ENCODE measurements at regions not wholly inside any gene's neighbourhood (a gene's known extent, or its start where the extent isn't known, plus 50 kb on each side); places are given as distances from the start of the nearest gene placed in this dataset.
"Not testable (repeated sequence)": the region's sequence is repeated elsewhere in the genome, so short reads cannot be mapped to it uniquely, and the experiment has no call there.

DNA sequence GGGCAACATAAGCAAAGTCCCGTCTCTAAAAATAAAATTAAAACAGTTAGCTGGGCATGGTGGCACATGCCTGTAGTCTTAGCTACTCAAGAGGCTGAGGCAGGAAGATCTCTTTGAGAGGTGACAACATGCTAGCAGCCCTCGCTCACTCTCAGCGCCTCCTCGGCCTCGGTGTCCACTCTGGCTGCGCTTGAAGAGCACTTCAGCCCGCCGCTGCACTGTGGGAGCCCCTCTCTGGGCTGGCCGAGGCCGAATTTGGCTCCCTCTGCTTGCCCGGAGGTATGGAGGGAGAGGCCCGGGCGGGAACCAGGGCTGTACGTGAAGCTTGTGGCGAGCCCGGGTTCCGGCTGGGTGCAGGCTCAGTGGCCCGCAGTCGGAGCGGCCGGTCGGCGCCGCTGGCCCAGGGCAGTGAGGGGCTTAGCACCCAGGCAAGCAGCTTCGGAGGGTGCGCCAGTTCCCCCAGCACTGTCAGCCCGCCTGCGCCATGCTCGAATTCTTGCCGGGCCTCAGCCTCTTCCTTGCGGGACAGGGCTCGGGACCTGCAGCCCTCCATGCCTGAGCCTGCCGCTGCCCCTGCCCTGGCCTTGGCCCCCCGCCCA is 138.3 kb downstream of the MAP3K21 start:
- Histone ChIP-seq H2AK5ac (ENCODE audit: low read length, severe bottlenecking) (no peak overlapping the region), H3K79me1 (replicated peaks; ENCODE audit: low read length, poor library complexity, severe bottlenecking) (no peaks in the 10 kb centered on the region), H2AFZ (ENCODE audit: low read depth, low read length) (no peak overlapping the region), H2BK15ac (ENCODE audit: low read depth, poor library complexity, severe bottlenecking) (no peak overlapping the region), H3K36me3 (ENCODE audit: control insufficient read depth in 1 of 2, insufficient read depth in 2 of 2, low read depth in 1 of 2, low read length in 2 of 2) (no peaks in the 10 kb centered on the region), H3K18ac (ENCODE audit: low read depth in 1 of 2, low read length in 2 of 2) (no peak overlapping the region), H3K4me1 (ENCODE audit: control insufficient read depth, insufficient read depth, low read depth, low read length) (no peaks in the 10 kb centered on the region), H3K23ac (ENCODE audit: low read length in 2 of 2) (no peak overlapping the region), H3K9me3 (ENCODE audit: control insufficient read depth, low read length) (peaks cover 10% of the 10 kb centered on the region), H3K9ac (ENCODE audit: low read length) (no peak overlapping the region), H2BK5ac (ENCODE audit: low read depth, low read length, poor library complexity, severe bottlenecking) (no peak overlapping the region), H3K27ac (ENCODE audit: low read length, poor library complexity, severe bottlenecking) (no peak overlapping the region), H4K91ac (ENCODE audit: low read length) (no peak overlapping the region), H3K14ac (ENCODE audit: low read length in 2 of 2) (no peak overlapping the region), H3K4me2 (ENCODE audit: low read length, poor library complexity, severe bottlenecking) (no peak overlapping the region), H2BK12ac (ENCODE audit: low read length in 2 of 2) (no peak overlapping the region), H2BK120ac (ENCODE audit: low read depth, low read length) (no peak overlapping the region), H3K27me3 (ENCODE audit: control insufficient read depth in 1 of 2, insufficient read depth in 1 of 2, low read length in 2 of 2) (no peaks in the 10 kb centered on the region), H3K4me3 (ENCODE audit: insufficient read depth in 1 of 2, low read depth in 1 of 2, low read length in 2 of 2) (no peak overlapping the region), H3K4ac (ENCODE audit: low read depth in 1 of 2, low read length in 2 of 2) (no peak overlapping the region), H4K8ac (ENCODE audit: low read length) (no peak overlapping the region)
- WGBS: 88% methylated on average over 34 of the region's 34 CpGs
- DNase-seq: no peak

GRCh38 chr1:233470741-233471499 is 143.0 kb upstream of the KCNK1 start:
- Histone ChIP-seq H2BK12ac (ENCODE audit: low read length in 2 of 2) (no peak overlapping the region), H3K27ac (ENCODE audit: low read length, poor library complexity, severe bottlenecking) (no peak overlapping the region), H2BK15ac (ENCODE audit: low read depth, poor library complexity, severe bottlenecking) (no peak overlapping the region), H3K36me3 (ENCODE audit: control insufficient read depth in 1 of 2, insufficient read depth in 2 of 2, low read depth in 1 of 2, low read length in 2 of 2) (no peaks in the 10 kb centered on the region), H3K9me3 (ENCODE audit: control insufficient read depth, low read length) (no peaks in the 10 kb centered on the region), H3K4ac (ENCODE audit: low read depth in 1 of 2, low read length in 2 of 2) (no peak overlapping the region), H3K4me3 (ENCODE audit: insufficient read depth in 1 of 2, low read depth in 1 of 2, low read length in 2 of 2) (no peak overlapping the region), H3K79me1 (replicated peaks; ENCODE audit: low read length, poor library complexity, severe bottlenecking) (no peaks in the 10 kb centered on the region), H3K14ac (ENCODE audit: low read length in 2 of 2) (no peak overlapping the region), H3K4me1 (ENCODE audit: control insufficient read depth, insufficient read depth, low read depth, low read length) (no peaks in the 10 kb centered on the region), H3K23ac (ENCODE audit: low read length in 2 of 2) (no peak overlapping the region), H2AK5ac (ENCODE audit: low read length, severe bottlenecking) (no peak overlapping the region), H4K91ac (ENCODE audit: low read length) (no peak overlapping the region), H2BK5ac (ENCODE audit: low read depth, low read length, poor library complexity, severe bottlenecking) (no peak overlapping the region), H3K9ac (ENCODE audit: low read length) (no peak overlapping the region), H3K27me3 (ENCODE audit: control insufficient read depth in 1 of 2, insufficient read depth in 1 of 2, low read length in 2 of 2) (no peaks in the 10 kb centered on the region), H2BK120ac (ENCODE audit: low read depth, low read length) (no peak overlapping the region), H3K4me2 (ENCODE audit: low read length, poor library complexity, severe bottlenecking) (no peak overlapping the region), H3K18ac (ENCODE audit: low read depth in 1 of 2, low read length in 2 of 2) (no peak overlapping the region), H2AFZ (ENCODE audit: low read depth, low read length) (no peak overlapping the region), H4K8ac (ENCODE audit: low read length) (no peak overlapping the region)
- DNase-seq: no peak
- WGBS: 65% methylated on average over 6 of the region's 6 CpGs

GRCh38 chr1:233471851-233472250 is 142.1 kb upstream of the KCNK1 start:
- WGBS: 88% methylated on average over 3 of the region's 3 CpGs
- H3K4me1 ChIP-seq (ENCODE audit: control insufficient read depth, insufficient read depth, low read depth, low read length); H3K4me3 ChIP-seq (ENCODE audit: insufficient read depth in 1 of 2, low read depth in 1 of 2, low read length in 2 of 2); H3K9me3 ChIP-seq (ENCODE audit: control insufficient read depth, low read length); H3K79me1 ChIP-seq (replicated peaks; ENCODE audit: low read length, poor library complexity, severe bottlenecking); H4K8ac ChIP-seq (ENCODE audit: low read length); H4K91ac ChIP-seq (ENCODE audit: low read length); H2AK5ac ChIP-seq (ENCODE audit: low read length, severe bottlenecking); H3K27ac ChIP-seq (ENCODE audit: low read length, poor library complexity, severe bottlenecking); H3K27me3 ChIP-seq (ENCODE audit: control insufficient read depth in 1 of 2, insufficient read depth in 1 of 2, low read length in 2 of 2); H3K18ac ChIP-seq (ENCODE audit: low read depth in 1 of 2, low read length in 2 of 2); H3K14ac ChIP-seq (ENCODE audit: low read length in 2 of 2); H3K4ac ChIP-seq (ENCODE audit: low read depth in 1 of 2, low read length in 2 of 2); H2BK15ac ChIP-seq (ENCODE audit: low read depth, poor library complexity, severe bottlenecking); H3K9ac ChIP-seq (ENCODE audit: low read length); DNase-seq; H3K23ac ChIP-seq (ENCODE audit: low read length in 2 of 2); H3K4me2 ChIP-seq (ENCODE audit: low read length, poor library complexity, severe bottlenecking); H2AFZ ChIP-seq (ENCODE audit: low read depth, low read length); H2BK12ac ChIP-seq (ENCODE audit: low read length in 2 of 2); H2BK120ac ChIP-seq (ENCODE audit: low read depth, low read length); H3K36me3 ChIP-seq (ENCODE audit: control insufficient read depth in 1 of 2, insufficient read depth in 2 of 2, low read depth in 1 of 2, low read length in 2 of 2): not testable (repeated sequence)
- H2BK5ac ChIP-seq (ENCODE audit: low read depth, low read length, poor library complexity, severe bottlenecking): peak overlapping the region; percentile 25

GRCh38 chr1:233472796-233473195 is 141.1 kb upstream of the KCNK1 start:
- not testable (repeated sequence) for H3K18ac ChIP-seq (ENCODE audit: low read depth in 1 of 2, low read length in 2 of 2); H2BK15ac ChIP-seq (ENCODE audit: low read depth, poor library complexity, severe bottlenecking); H3K4ac ChIP-seq (ENCODE audit: low read depth in 1 of 2, low read length in 2 of 2); H4K91ac ChIP-seq (ENCODE audit: low read length); H3K14ac ChIP-seq (ENCODE audit: low read length in 2 of 2); H3K27me3 ChIP-seq (ENCODE audit: control insufficient read depth in 1 of 2, insufficient read depth in 1 of 2, low read length in 2 of 2); H3K23ac ChIP-seq (ENCODE audit: low read length in 2 of 2); H3K4me1 ChIP-seq (ENCODE audit: control insufficient read depth, insufficient read depth, low read depth, low read length); H2BK12ac ChIP-seq (ENCODE audit: low read length in 2 of 2); H3K9me3 ChIP-seq (ENCODE audit: control insufficient read depth, low read length); H3K36me3 ChIP-seq (ENCODE audit: control insufficient read depth in 1 of 2, insufficient read depth in 2 of 2, low read depth in 1 of 2, low read length in 2 of 2); H2BK5ac ChIP-seq (ENCODE audit: low read depth, low read length, poor library complexity, severe bottlenecking); DNase-seq; H3K27ac ChIP-seq (ENCODE audit: low read length, poor library complexity, severe bottlenecking); H3K4me3 ChIP-seq (ENCODE audit: insufficient read depth in 1 of 2, low read depth in 1 of 2, low read length in 2 of 2); H2BK120ac ChIP-seq (ENCODE audit: low read depth, low read length); H2AFZ ChIP-seq (ENCODE audit: low read depth, low read length); H2AK5ac ChIP-seq (ENCODE audit: low read length, severe bottlenecking); H4K8ac ChIP-seq (ENCODE audit: low read length); H3K4me2 ChIP-seq (ENCODE audit: low read length, poor library complexity, severe bottlenecking); H3K79me1 ChIP-seq (replicated peaks; ENCODE audit: low read length, poor library complexity, severe bottlenecking); H3K9ac ChIP-seq (ENCODE audit: low read length)
- WGBS: 58% methylated on average over 7 of the region's 7 CpGs

All from mesenchymal stem cell (in vitro differentiated cells and primary cell).